ENCODE measurements at regions not wholly inside any gene's neighbourhood (a gene's known extent, or its start where the extent isn't known, plus 50 kb on each side); places are given as distances from the start of the nearest gene placed in this dataset.
"Not testable (repeated sequence)": the region's sequence is repeated elsewhere in the genome, so short reads cannot be mapped to it uniquely, and the experiment has no call there.

- no peak overlapping the region for H3K27ac Mint-ChIP-seq
- no peak for ATAC-seq
Measured at GRCh38 chr2:118599141-118599540, 248.3 kb downstream of the EN1 start.

DNA sequence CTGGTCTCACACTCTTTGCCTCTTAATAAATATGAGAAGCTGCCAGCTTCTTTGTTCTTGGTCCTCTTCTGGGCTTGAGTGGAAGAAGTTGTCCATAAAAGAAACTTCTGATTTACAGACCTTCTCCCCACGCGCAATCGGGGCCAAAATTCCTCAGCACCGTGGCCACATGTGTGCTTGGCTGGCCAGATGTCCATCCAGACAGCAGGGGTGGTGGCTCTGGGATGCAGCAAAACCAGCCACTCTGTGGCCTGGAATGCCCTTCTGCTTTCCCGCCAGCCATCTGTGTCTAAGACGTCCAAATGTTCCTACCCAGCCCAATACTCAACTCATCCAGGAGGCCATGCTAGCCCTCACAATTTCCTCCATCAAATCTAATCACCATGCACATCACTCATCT lies 250.8 kb downstream of the EN1 start:
- H3K4me3 Mint-ChIP-seq = no peak overlapping the region
- no peaks in the 10 kb centered on the region for H3K36me3 Mint-ChIP-seq
- peaks cover 14% of the 10 kb centered on the region for H3K9me3 Mint-ChIP-seq
- DNase-seq (ENCODE audit: low spot score in 2 of 2) = no peak
- H3K27ac Mint-ChIP-seq = no peak overlapping the region
- no peak for ATAC-seq
- no peaks in the 10 kb centered on the region for H3K4me1 Mint-ChIP-seq

More at GRCh38 chr2:118599141-118599540, 248.3 kb downstream of the EN1 start:
- H3K4me1 Mint-ChIP-seq = no peaks in the 10 kb centered on the region
- no peaks in the 10 kb centered on the region for H3K36me3 Mint-ChIP-seq
- DNase-seq (ENCODE audit: low spot score in 2 of 2) = no peak
- no peak overlapping the region for H3K4me3 Mint-ChIP-seq
- peaks cover 19% of the 10 kb centered on the region for H3K9me3 Mint-ChIP-seq

DNA sequence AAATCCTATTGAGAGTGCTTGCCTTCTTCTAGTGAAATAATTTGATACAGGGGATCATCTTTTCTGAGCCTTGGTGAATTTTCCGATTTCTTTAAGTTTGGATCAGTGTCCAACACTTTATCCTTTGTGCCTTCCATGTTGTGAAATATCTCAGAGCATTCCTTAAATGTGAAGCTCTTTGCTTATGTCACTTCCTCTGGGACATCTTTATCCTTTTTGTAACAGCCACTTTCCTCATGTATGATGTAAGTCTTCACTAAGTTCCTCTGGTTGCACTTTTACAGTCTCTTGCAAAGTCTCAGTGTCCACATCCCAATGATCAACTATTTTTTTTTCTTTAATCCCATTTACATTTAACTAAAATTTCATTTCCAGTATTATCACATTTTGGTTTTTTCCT lies 254.2 kb downstream of the EN1 start:
- no peaks in the 10 kb centered on the region for H3K4me1 Mint-ChIP-seq
- no peaks in the 10 kb centered on the region for H3K36me3 Mint-ChIP-seq
- H3K4me3 Mint-ChIP-seq = no peak overlapping the region
- DNase-seq (ENCODE audit: low spot score in 2 of 2) (no peak), ATAC-seq (no peak)
- peaks cover 6% of the 10 kb centered on the region for H3K9me3 Mint-ChIP-seq
- H3K27ac Mint-ChIP-seq = no peak overlapping the region

DNA sequence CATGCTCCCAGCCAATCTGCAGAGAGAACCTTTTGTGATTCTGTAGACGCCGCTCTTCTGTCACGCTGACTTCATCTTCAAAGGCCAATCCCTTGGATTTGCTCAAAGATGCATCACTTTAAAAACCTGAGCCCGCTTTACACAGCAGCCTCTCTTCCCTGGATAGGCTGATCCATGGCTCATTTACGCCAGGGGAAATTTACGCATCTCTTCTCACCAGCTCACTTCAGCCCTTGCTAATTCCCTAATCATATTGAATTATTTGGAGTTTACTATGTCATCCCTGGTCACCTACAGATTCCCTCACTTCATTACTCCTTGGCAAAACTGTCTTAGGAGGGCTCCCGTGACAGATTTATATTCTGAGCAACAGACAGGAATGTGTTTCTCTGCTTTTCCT lies 256.2 kb downstream of the EN1 start:
- Mint-ChIP-seq H3K4me3 (no peak overlapping the region), H3K4me1 (no peaks in the 10 kb centered on the region), H3K9me3 (peaks cover 4% of the 10 kb centered on the region), H3K27ac (no peak overlapping the region), H3K36me3 (no peaks in the 10 kb centered on the region)
- DNase-seq (ENCODE audit: low spot score in 2 of 2) = no peak
- no peak for ATAC-seq

DNA sequence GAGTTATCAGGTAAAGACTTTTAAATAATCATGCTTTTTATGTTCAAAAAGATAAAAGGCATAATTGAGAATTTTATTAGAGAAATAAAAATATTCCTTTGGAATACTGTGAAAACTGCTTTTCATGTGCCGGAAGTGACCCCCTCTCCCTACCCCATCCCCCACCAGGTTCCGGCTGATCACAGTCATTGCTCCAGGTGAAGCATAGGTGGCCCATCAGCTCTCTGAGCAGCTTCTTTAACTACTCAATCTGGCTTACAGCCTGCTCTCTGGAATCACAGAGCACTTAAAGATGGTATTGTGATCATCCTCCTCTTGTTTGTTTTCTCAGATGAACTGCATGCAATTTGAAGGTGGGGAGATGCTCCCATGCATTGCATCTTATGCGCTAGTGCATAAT lies 257.7 kb downstream of the EN1 start:
- Mint-ChIP-seq H3K9me3 (peaks cover 2% of the 10 kb centered on the region), H3K4me3 (no peak overlapping the region), H3K27ac (no peak overlapping the region), H3K36me3 (no peaks in the 10 kb centered on the region), H3K4me1 (no peaks in the 10 kb centered on the region)
- DNase-seq (ENCODE audit: low spot score in 2 of 2) = no peak
- ATAC-seq = no peak

- Mint-ChIP-seq H3K9me3 (peaks cover 2% of the 10 kb centered on the region), H3K4me3 (no peak overlapping the region)
- no peak for DNase-seq (ENCODE audit: low spot score in 2 of 2)
Measured at GRCh38 chr2:118588850-118589249, 258.6 kb downstream of the EN1 start.

GRCh38 chr2:118586312-118586711 lies 261.1 kb downstream of the EN1 start:
- no peak overlapping the region for H3K27ac Mint-ChIP-seq
- no peaks in the 10 kb centered on the region for H3K4me1 Mint-ChIP-seq
- no peak for ATAC-seq

More at GRCh38 chr2:118588850-118589249, 258.6 kb downstream of the EN1 start:
- H3K36me3 Mint-ChIP-seq = no peaks in the 10 kb centered on the region
- H3K27ac Mint-ChIP-seq = no peak overlapping the region
- no peaks in the 10 kb centered on the region for H3K4me1 Mint-ChIP-seq
- no peak for ATAC-seq

DNA sequence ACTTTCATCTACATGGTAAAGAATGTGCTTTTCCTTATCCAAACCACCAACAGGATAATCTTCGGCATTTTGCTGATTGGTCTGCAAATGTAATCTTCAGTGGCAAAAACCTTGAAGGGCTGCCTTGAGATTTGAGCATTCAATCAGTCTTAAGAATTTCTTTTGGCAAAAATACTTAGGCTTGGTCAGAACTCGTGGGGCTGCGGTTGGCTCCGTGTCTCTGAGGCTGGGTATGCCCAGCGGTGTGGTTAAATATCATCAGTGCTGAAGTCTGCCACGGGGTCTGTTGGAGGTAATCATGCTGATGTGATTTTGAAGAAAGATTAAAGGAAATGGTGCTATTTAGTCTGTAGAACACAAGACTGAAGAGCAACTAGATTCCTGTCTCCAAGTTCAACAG lies 262.6 kb downstream of the EN1 start:
- no peak for ATAC-seq
- H3K36me3 Mint-ChIP-seq = no peaks in the 10 kb centered on the region
- DNase-seq (ENCODE audit: low spot score in 2 of 2) = no peak

More at GRCh38 chr2:118586312-118586711, 261.1 kb downstream of the EN1 start:
- H3K36me3 Mint-ChIP-seq = no peaks in the 10 kb centered on the region
- peaks cover 2% of the 10 kb centered on the region for H3K9me3 Mint-ChIP-seq
- no peak overlapping the region for H3K4me3 Mint-ChIP-seq
- no peak for DNase-seq (ENCODE audit: low spot score in 2 of 2)

DNA sequence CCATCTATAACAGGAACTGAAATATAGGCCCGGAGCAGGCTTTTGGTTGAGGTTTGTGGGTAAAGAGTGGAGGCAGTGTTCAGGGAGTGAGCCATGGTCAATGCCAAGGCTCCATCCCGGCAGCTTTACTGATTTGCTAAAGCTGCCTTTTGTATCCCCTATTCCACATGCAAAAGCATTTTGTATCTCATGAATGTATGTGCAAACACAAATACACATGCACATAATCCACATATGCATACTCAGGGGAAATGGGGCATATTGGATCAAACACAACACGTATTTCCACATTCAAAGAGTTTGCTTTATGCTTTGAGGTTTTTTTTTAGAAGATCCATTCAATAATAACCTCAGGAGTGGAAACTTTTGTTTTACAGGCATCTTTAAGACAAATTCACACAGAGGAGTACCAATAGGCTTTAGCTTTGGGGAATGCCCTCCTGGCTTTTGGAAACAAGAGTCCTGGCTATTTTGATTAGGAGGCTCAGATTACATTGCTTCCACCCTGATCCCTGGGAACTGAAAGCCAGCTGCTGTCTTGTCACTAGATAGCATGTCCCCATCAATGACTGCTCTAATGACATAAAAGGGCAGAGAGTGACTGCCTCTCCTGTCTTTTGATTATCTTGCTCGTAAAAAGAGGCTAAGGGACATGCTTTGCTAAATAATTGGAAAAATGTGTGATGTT lies 263.2 kb downstream of the EN1 start:
- Mint-ChIP-seq H3K36me3 (no peaks in the 10 kb centered on the region), H3K9me3 (peaks cover 2% of the 10 kb centered on the region), H3K4me1 (no peaks in the 10 kb centered on the region), H3K4me3 (no peak overlapping the region), H3K27ac (no peak overlapping the region)
- no peak for ATAC-seq
- DNase-seq (ENCODE audit: low spot score in 2 of 2) = no peak

More for the DNA sequence above, 262.6 kb downstream of the EN1 start:
- no peak overlapping the region for H3K4me3 Mint-ChIP-seq
- H3K9me3 Mint-ChIP-seq = peaks cover 2% of the 10 kb centered on the region
- H3K27ac Mint-ChIP-seq = no peak overlapping the region
- no peaks in the 10 kb centered on the region for H3K4me1 Mint-ChIP-seq

DNA sequence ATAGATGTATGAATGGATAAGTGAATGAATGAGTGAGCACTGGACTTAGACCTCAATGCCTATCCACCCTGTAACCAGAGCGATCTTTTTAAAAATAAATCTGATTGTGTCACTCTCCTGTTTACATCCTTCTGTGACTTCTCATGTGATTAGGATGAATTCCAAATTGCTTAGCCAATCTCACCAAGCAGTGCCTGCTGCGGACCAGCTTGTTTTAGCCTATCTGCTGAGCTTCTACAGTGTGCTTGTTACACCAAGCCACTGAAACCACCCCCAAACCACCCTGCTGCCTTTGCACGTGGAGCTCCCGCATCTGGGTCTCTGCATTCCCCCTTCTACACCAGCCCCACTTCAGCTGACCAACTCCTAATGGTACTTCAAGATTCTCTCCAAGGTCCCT lies 265.4 kb downstream of the EN1 start:
- Mint-ChIP-seq H3K27ac (no peak overlapping the region), H3K36me3 (no peaks in the 10 kb centered on the region), H3K4me1 (no peaks in the 10 kb centered on the region), H3K4me3 (no peak overlapping the region), H3K9me3 (peaks cover 2% of the 10 kb centered on the region)
- ATAC-seq = no peak
- DNase-seq (ENCODE audit: low spot score in 2 of 2) = no peak

DNA sequence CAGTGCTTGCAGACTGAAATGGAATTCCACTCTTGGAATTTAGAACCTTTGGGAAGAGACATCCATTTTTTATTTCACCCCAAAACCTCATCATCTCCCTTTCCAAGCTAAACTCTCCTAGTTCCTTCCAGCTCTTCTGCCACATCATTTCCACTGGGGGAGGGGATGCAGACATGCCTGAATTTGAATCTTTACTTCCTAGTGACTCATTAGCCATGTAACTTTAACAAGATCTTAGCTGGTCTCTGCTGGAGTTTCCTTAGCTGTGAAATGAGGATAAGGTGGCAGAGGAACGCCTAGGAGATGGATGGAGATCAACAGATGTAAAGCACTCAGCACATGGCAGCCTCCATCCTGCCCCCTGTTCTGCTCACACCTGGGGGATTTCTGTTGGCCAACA lies 266.8 kb downstream of the EN1 start:
- DNase-seq (ENCODE audit: low spot score in 2 of 2) (no peak), ATAC-seq (no peak)
- no peak overlapping the region for H3K27ac Mint-ChIP-seq
- no peak overlapping the region for H3K4me3 Mint-ChIP-seq
- H3K9me3 Mint-ChIP-seq = no peaks in the 10 kb centered on the region
- H3K4me1 Mint-ChIP-seq = no peaks in the 10 kb centered on the region
- H3K36me3 Mint-ChIP-seq = no peaks in the 10 kb centered on the region

DNA sequence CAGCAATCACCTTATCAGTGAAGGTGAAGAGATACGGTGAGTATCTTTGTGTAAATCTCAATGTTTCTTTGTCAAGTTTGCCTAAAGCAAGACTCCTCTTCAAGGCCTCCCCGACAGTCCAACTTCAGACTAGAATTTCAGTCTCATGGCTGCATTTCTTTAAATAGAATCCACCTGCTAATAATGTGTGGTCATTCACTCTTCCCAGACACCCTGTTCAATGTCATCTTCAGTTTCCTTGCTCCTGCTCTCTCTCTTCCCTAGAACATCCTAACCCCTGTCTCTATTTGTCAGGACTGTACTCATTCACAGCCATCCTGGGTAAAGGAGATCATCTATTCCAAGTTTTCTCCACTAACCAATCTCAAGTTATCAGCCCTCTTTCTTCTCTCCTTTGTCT lies 267.3 kb downstream of the EN1 start:
- Mint-ChIP-seq H3K4me3 (no peak overlapping the region), H3K36me3 (no peaks in the 10 kb centered on the region), H3K27ac (no peak overlapping the region), H3K4me1 (no peaks in the 10 kb centered on the region), H3K9me3 (no peaks in the 10 kb centered on the region)
- no peak for ATAC-seq
- DNase-seq (ENCODE audit: low spot score in 2 of 2) = no peak

DNA sequence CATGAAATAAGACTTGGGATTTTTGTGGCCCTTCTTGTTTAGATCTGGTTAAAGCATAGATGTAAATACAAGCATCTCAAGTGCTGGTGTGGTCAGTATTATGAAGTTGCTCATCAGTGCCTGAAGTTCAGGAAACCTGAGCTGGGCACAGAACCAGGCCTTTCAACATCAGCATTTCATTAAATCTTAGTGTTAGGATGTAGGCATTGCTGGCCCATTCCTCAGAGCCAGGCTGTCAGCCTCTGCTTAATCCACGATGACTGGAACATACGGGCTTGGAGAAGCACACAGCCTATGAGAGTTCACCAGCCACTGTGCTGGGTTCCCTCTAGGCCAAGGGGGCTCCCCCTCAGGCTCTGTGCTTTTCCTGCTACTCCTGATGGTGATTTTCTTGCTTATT lies 270.2 kb downstream of the EN1 start:
- Mint-ChIP-seq H3K4me1 (no peaks in the 10 kb centered on the region), H3K36me3 (no peaks in the 10 kb centered on the region), H3K27ac (no peak overlapping the region), H3K9me3 (no peaks in the 10 kb centered on the region), H3K4me3 (no peak overlapping the region)
- no peak for ATAC-seq
- no peak for DNase-seq (ENCODE audit: low spot score in 2 of 2)

DNA sequence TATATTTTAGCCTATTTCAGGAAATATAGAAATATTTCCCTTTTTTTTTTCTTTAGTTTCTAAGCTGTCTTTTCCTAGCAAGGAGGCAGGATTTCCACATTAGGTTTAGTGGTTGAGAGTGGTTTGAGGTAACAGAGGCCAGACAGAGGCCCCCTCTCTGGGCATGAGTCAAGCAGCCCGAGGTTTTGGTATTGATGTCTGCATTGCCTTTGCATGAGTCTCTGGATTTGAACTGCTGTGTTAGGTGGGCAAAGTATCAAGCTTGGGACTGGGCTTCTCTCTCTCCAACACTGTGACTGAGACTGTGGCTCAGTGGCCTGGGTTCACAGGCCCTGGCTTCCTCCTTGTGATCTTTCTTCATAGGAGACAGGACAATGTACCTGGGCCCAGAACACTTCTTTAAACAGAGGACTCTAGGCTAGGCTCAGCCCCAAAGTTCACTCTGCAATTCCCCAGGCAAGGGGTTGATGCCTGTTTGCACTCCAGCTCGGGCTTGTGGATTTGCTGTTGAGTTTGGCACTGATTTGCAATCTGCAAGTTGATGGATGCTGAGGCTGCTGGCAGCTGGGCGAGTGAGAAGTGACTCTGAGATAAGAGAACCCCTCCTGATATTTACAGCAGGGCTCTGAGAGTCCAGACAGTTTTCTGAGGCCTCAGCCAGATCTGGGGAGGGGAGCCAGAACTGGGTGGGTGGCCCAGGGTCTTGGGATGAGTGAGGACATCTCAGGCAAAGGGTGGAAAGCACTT lies 271.2 kb downstream of the EN1 start:
- H3K36me3 Mint-ChIP-seq = no peaks in the 10 kb centered on the region
- ATAC-seq = no peak
- H3K4me1 Mint-ChIP-seq = no peaks in the 10 kb centered on the region
- no peaks in the 10 kb centered on the region for H3K9me3 Mint-ChIP-seq
- H3K27ac Mint-ChIP-seq = no peak overlapping the region
- no peak overlapping the region for H3K4me3 Mint-ChIP-seq
- no peak for DNase-seq (ENCODE audit: low spot score in 2 of 2)

DNA sequence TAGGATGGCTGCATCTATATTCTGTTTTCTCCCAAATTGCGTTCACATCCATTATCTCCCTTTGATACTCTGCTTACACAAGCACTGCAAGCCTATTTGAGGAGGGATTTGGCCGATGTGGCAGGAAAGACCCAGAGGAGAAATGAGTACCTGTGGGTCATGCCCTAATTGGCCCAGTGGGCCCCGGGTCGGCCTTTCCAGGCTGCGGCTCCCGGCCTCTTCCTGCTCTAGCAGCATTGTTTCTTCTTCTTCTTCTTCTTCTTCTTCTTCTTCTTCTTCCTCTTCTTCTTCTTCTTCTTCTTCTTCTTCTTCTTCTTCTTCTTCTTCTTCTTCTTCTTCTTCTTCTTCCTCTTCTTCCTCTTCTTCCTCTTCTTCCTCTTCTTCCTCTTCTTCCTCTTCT lies 275.1 kb downstream of the EN1 start:
- not testable (repeated sequence) for H3K36me3 Mint-ChIP-seq; H3K9me3 Mint-ChIP-seq; H3K4me3 Mint-ChIP-seq; H3K4me1 Mint-ChIP-seq; DNase-seq (ENCODE audit: low spot score in 2 of 2); ATAC-seq; H3K27ac Mint-ChIP-seq

- no peaks in the 10 kb centered on the region for H3K36me3 Mint-ChIP-seq
- no peak overlapping the region for H3K4me3 Mint-ChIP-seq
- H3K27ac Mint-ChIP-seq = no peak overlapping the region
- no peak for DNase-seq (ENCODE audit: low spot score in 2 of 2)
- no peaks in the 10 kb centered on the region for H3K9me3 Mint-ChIP-seq
- H3K4me1 Mint-ChIP-seq = no peaks in the 10 kb centered on the region
- ATAC-seq = no peak
Measured at GRCh38 chr2:118569876-118570535, 277.4 kb downstream of the EN1 start.
